Activated CD8-positive, alpha-beta T cell treated with anti-CD3 and anti-CD28 coated beads for 36 hours (primary cell): ENCODE measurements at regions not wholly inside any gene's neighbourhood (a gene's known extent, or its start where the extent isn't known, plus 50 kb on each side); places are given as distances from the start of the nearest gene placed in this dataset.

ENCODE experiments used
- ATAC-seq: fragments of 200-7000 bp; cut with Tn5 transposase; one replicate; pipeline ENCODE4 v1.10.0; 2021; ENCODE audit warnings: mild to moderate bottlenecking, moderate library complexity
- CTCF ChIA-PET: fragments of 350-600 bp; sonication (Branson Sonifier 250); formaldehyde crosslinking; loops from one replicate; lab custom pipeline; 2021; ENCODE audit warnings: antibody characterized with exemption; lab: Charles Lee
- POLR2A ChIA-PET: fragments of 350-600 bp; sonication (Branson Sonifier 250); formaldehyde crosslinking; loops from one replicate; lab custom pipeline; 2021; ENCODE audit warnings: antibody characterized with exemption; lab: Charles Lee
- DNase-seq: peaks from one replicate; pipeline ENCODE4 v3.0.0-alpha.2; 2020
- H3K27ac Mint-ChIP-seq: one replicate; pipeline ENCODE4 v1.8.0; 2021; ENCODE audit warnings: mild to moderate bottlenecking, mixed read lengths
- H3K27me3 Mint-ChIP-seq: one replicate; pipeline ENCODE4 v1.8.0; 2021; ENCODE audit warnings: mixed read lengths
- H3K36me3 Mint-ChIP-seq: one replicate; pipeline ENCODE4 v1.8.0; 2021; ENCODE audit warnings: low read depth, mixed read lengths
- H3K4me1 Mint-ChIP-seq: one replicate; pipeline ENCODE4 v1.8.0; 2021; ENCODE audit warnings: low read depth, mixed read lengths
- H3K4me3 Mint-ChIP-seq: one replicate; pipeline ENCODE4 v1.8.0; 2021; ENCODE audit warnings: mild to moderate bottlenecking, moderate library complexity, mixed read lengths
- H3K9me3 Mint-ChIP-seq: one replicate; pipeline ENCODE4 v1.8.0; 2021; ENCODE audit warnings: mixed read lengths
- intact Hi-C: fragments of 100-400 bp; cut with micrococcal nuclease; formaldehyde crosslinking; loops from one replicate; pipeline ENCODE4 v1.10.0; 2022
- TF ChIP-seq, protein P1 (sequence below): fragments of 200-600 bp; IDR thresholded peaks from one replicate; pipeline ENCODE4 v1.8.0; 2022; ENCODE audit warnings: antibody characterized with exemption, mild to moderate bottlenecking

DNA sequence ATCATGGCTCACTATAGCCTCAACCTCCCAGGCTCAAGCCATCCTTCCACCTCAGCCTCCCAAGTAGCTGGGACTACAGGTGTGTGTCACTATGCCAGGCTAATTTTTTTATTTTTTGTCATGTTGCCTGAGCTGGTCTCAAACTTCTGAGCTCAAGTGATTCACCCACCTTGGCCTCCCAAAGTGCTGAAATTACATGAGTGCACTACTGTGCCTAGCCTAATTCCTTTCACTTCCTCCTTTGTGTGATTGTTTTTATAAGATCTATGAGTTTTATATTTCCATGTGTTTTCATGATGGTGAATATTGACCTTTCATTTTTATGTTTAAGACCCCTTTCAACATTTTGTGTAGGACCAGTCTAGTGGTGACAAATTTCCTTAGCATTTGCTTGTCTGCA, 55.2 kb upstream of the IL12B start:
- H3K36me3 Mint-ChIP-seq = peaks cover 3% of the 10 kb centered on the region
- DNase-seq = no peak
- H3K27me3 Mint-ChIP-seq = peaks cover 2% of the 10 kb centered on the region
- no peaks in the 10 kb centered on the region for H3K4me1 Mint-ChIP-seq
- CTCF ChIA-PET = no interaction called here
- ATAC-seq = no peak
- H3K27ac Mint-ChIP-seq = no peak overlapping the region
- intact Hi-C loops = no loop called here
- no peak overlapping the region for H3K4me3 Mint-ChIP-seq
- TF ChIP-seq, protein P1, sequence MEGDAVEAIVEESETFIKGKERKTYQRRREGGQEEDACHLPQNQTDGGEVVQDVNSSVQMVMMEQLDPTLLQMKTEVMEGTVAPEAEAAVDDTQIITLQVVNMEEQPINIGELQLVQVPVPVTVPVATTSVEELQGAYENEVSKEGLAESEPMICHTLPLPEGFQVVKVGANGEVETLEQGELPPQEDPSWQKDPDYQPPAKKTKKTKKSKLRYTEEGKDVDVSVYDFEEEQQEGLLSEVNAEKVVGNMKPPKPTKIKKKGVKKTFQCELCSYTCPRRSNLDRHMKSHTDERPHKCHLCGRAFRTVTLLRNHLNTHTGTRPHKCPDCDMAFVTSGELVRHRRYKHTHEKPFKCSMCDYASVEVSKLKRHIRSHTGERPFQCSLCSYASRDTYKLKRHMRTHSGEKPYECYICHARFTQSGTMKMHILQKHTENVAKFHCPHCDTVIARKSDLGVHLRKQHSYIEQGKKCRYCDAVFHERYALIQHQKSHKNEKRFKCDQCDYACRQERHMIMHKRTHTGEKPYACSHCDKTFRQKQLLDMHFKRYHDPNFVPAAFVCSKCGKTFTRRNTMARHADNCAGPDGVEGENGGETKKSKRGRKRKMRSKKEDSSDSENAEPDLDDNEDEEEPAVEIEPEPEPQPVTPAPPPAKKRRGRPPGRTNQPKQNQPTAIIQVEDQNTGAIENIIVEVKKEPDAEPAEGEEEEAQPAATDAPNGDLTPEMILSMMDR = no peak
- peaks cover 42% of the 10 kb centered on the region for H3K9me3 Mint-ChIP-seq
- POLR2A ChIA-PET = no interaction called here

- ATAC-seq (no peak), DNase-seq (no peak)
- TF ChIP-seq, protein P1 = no peak
- CTCF ChIA-PET = no interaction called here
- Mint-ChIP-seq H3K27me3 (no peaks in the 10 kb centered on the region), H3K9me3 (peaks cover 39% of the 10 kb centered on the region), H3K4me1 (no peaks in the 10 kb centered on the region), H3K27ac (no peak overlapping the region), H3K36me3 (peaks cover 3% of the 10 kb centered on the region), H3K4me3 (no peak overlapping the region)
- intact Hi-C loops = no loop called here
- POLR2A ChIA-PET = no interaction called here
Observed at GRCh38 chr5:159386028-159386711, 55.9 kb upstream of the IL12B start.

GRCh38 chr5:159392871-159393270, 62.6 kb upstream of the IL12B start:
- H3K36me3 Mint-ChIP-seq = no peaks in the 10 kb centered on the region
- H3K9me3 Mint-ChIP-seq = peaks cover 9% of the 10 kb centered on the region
- H3K4me3 Mint-ChIP-seq = no peak overlapping the region
- intact Hi-C loops = no loop called here
- no peak for DNase-seq
- H3K27ac Mint-ChIP-seq = no peak overlapping the region
- peaks cover 5% of the 10 kb centered on the region for H3K27me3 Mint-ChIP-seq
- no peaks in the 10 kb centered on the region for H3K4me1 Mint-ChIP-seq
- ATAC-seq = no peak
- POLR2A ChIA-PET = no interaction called here
- CTCF ChIA-PET = no interaction called here
- TF ChIP-seq, protein P1 = no peak

GRCh38 chr5:159393854-159394274, 63.6 kb upstream of the IL12B start:
- Mint-ChIP-seq H3K9me3 (peaks cover 2% of the 10 kb centered on the region), H3K4me3 (no peak overlapping the region), H3K27ac (no peak overlapping the region), H3K4me1 (no peaks in the 10 kb centered on the region), H3K36me3 (no peaks in the 10 kb centered on the region), H3K27me3 (peaks cover 5% of the 10 kb centered on the region)
- ChIA-PET POLR2A (interaction anchor here (1.5 kb wide), 1 partner anchor 19 kb away, joined by 3 read pairs; no protein-coding TSS in a partner anchor), CTCF (no interaction called here)
- intact Hi-C loops = no loop called here
- TF ChIP-seq, protein P1 = no peak
- no peak for ATAC-seq
- DNase-seq = no peak

DNA sequence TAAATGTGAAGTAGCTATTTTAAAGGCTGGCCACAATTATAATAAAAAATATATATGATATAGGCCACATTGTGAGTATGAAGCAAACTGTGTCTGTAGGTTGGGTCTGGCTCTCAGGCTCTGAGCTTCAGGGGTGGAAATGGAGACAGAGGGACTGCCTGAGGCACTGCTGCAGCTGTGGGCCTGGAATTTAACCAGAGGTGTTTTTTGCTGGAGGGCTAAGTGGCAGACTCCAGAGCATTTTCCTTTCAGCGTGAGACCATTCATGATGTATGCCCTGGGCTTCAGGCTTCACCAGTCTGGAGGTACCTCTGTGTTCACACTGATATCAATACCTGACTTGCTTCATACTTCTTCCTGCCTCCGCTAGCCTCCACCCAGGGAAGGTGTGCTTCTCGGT, 64.9 kb upstream of the IL12B start:
- ChIA-PET CTCF (interaction anchor here (1.2 kb wide), 1 partner anchor 63 kb away, joined by 3 read pairs; no protein-coding TSS in a partner anchor), POLR2A (interaction anchor here (1.5 kb wide), 1 partner anchor 17 kb away, joined by 3 read pairs; no protein-coding TSS in a partner anchor)
- no peaks in the 10 kb centered on the region for H3K36me3 Mint-ChIP-seq
- TF ChIP-seq, protein P1 = no peak
- no peak for DNase-seq
- H3K27me3 Mint-ChIP-seq = peaks cover 5% of the 10 kb centered on the region
- no peaks in the 10 kb centered on the region for H3K9me3 Mint-ChIP-seq
- ATAC-seq = no peak
- H3K4me3 Mint-ChIP-seq = no peak overlapping the region
- no peak overlapping the region for H3K27ac Mint-ChIP-seq
- no peaks in the 10 kb centered on the region for H3K4me1 Mint-ChIP-seq
- intact Hi-C loops = no loop called here
